Coronary artery (tissue), 2 donors: ENCODE measurements at regions not wholly inside any gene's neighbourhood (a gene's known extent, or its start where the extent isn't known, plus 50 kb on each side); places are given as distances from the start of the nearest gene placed in this dataset.

Experiments used
- DNase-seq: peaks from one replicate; pipeline ENCODE4 v3.0.0-alpha.2; 2017; ENCODE audit warnings: low spot score
- H3K27ac ChIP-seq, 2 donors: fragments of 200-600 bp; sonication (generic); one replicate each; pipeline ENCODE4 v1.5.1; 2016 to 2019
- H3K4me3 ChIP-seq: fragments of 200-600 bp; sonication (generic); 2 replicates; pipeline ENCODE4 v1.5.1; 2016; ENCODE audit warnings: mild to moderate bottlenecking, moderate library complexity
- TF ChIP-seq, protein P1 (sequence below): fragments of 200-600 bp; sonication (generic); IDR thresholded peaks from one replicate; pipeline ENCODE4 v1.5.1; 2019; ENCODE audit warnings: antibody characterized with exemption

DNA sequence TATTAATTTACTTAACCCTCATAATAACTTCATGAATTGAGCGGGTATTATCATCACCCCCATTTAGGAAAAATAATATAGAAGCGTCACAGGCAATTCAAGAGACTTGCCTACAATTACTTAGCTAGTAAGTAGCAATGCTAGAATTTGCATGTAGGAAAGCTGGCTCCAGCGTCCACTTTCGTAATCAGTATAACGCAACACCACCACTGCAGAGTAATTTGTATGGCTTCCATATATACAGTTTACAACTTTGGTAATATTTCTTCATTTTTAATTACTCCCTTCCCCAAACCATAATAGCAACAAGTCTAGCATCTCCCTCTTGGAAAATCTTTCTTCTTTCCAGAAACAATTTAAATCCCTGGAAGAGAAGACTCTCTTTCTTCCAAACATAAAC is 89.9 kb upstream of the OR5AK2 start:
- Histone ChIP-seq H3K27ac (no peak overlapping the region), H3K4me3 (no peak overlapping the region)
- TF ChIP-seq, protein P1, sequence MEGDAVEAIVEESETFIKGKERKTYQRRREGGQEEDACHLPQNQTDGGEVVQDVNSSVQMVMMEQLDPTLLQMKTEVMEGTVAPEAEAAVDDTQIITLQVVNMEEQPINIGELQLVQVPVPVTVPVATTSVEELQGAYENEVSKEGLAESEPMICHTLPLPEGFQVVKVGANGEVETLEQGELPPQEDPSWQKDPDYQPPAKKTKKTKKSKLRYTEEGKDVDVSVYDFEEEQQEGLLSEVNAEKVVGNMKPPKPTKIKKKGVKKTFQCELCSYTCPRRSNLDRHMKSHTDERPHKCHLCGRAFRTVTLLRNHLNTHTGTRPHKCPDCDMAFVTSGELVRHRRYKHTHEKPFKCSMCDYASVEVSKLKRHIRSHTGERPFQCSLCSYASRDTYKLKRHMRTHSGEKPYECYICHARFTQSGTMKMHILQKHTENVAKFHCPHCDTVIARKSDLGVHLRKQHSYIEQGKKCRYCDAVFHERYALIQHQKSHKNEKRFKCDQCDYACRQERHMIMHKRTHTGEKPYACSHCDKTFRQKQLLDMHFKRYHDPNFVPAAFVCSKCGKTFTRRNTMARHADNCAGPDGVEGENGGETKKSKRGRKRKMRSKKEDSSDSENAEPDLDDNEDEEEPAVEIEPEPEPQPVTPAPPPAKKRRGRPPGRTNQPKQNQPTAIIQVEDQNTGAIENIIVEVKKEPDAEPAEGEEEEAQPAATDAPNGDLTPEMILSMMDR, result no peak
- no peak for DNase-seq

DNA sequence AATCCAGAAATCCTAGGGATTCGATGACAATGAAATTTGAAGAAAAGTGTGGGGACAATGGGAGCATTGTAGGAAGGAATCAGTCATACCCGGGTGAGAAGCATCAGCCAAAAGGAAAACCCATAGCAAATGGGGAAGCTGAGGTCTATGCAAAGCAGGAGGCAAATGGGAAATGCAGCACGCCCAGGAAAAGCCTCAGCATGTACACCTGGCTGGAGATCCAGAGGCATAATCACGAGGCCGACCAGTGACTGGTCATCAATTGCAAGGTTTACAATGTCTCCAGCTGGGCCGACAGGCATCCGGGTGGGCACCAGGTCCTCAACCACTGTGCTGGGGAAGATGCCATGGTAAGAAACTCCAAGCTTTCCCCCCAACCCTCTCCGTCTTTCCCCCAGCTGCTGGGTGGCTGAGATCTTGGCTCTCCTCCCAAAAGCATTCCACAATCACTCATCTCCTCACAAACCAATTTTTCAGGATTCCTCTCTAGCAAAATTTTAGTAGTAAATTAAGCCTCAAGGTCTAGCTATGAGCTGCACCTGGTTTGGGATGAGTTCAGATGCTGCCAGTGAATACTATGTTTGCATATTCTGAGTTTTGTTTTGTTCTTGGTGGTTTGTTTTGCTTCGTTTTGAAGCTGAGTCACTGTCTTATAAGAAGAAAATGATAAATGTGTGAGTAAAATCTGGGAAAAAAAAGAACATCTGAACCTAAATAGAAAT is 98.0 kb upstream of the OR5AK2 start:
- H3K27ac ChIP-seq, result no peak overlapping the region
- TF ChIP-seq, protein P1, result no peak
- no peak for DNase-seq

DNA sequence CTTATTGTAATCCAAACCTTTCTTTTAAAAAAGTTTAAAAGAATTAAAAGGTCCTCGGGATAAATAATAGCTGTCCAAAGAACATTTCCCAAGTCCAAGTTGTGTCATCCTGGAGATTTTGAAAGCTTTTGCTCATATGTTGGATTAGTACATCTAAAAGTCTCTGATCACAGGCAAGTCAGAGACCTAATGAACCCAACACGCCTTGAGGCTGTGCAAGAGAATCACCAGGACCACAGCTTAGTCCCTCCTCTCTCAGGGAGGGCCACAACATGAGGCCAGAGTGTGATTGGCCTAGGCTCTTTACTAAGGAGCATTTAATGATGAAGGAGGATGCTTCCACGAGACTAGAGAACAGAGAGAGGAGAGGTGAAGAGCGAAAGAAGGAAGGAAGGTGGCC is 98.7 kb upstream of the OR5AK2 start:
- no peak for DNase-seq
- H3K4me3 ChIP-seq, result no peak overlapping the region
- H3K27ac ChIP-seq, result no peak overlapping the region
- TF ChIP-seq, protein P1, result no peak

More for the DNA sequence above, 98.0 kb upstream of the OR5AK2 start:
- no peak overlapping the region for H3K4me3 ChIP-seq

DNA sequence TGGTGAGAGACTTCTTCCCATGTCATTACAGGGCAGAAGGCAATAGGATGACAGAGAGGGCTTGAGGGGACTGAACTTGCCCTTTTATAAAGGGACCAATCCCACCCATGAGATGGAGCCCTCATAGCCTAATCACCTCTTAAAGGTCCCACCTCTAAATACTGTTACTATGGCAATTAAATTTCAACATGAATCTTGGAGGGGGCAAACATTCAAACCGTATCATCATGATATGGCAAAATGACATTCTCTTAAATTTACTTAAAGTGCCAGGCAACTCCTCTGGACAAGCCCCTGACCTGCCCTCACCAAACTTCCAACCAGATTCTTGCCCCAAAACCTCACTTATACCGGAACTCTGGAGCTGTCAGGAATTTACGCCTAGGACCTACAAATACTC is 100.8 kb upstream of the OR5AK2 start:
- Histone ChIP-seq H3K4me3 (no peak overlapping the region), H3K27ac (no peak overlapping the region)
- TF ChIP-seq, protein P1, result no peak
- no peak for DNase-seq

DNA sequence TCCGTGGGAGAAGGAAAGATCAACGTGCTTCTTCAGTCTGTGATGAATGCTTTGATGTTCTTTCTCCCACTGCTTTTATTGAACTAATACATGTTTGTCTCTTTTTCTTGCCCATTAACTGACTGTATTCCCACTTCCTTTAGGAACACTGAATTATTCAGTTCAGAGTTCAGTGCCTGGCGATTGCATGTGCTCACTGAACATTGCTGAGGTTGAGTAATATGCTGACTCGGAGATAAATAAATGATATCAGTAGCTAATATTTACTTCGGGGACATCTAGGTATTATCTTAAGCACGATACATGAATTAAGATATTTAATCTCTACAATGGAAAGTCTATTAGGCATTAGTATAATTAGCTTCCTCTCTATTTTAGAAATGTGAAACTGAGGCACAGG is 102.3 kb upstream of the OR5AK2 start:
- no peak overlapping the region for H3K27ac ChIP-seq
- DNase-seq, result no peak
- no peak overlapping the region for H3K4me3 ChIP-seq
- TF ChIP-seq, protein P1, result no peak

DNA sequence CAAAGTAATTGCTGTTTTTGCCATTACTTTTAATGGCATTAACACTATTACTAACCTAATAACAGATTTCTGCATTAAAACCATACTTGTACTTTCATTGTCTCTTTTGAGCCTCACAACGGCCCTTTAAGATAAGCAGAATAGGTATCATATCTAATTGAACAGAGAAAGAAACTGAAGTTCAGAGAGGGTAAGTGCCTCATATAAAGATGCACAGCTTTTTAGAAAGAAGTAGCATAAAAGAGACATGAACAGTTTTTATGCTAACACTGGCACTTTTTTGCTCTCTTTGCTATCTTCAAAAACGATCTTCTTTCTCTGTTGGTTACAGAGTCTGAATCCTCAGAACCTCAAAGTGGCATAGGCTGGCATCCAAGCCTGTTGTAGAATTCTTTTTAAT is 102.9 kb upstream of the OR5AK2 start:
- DNase-seq, result no peak
- TF ChIP-seq, protein P1, result no peak
- H3K4me3 ChIP-seq, result no peak overlapping the region
- H3K27ac ChIP-seq, result no peak overlapping the region

DNA sequence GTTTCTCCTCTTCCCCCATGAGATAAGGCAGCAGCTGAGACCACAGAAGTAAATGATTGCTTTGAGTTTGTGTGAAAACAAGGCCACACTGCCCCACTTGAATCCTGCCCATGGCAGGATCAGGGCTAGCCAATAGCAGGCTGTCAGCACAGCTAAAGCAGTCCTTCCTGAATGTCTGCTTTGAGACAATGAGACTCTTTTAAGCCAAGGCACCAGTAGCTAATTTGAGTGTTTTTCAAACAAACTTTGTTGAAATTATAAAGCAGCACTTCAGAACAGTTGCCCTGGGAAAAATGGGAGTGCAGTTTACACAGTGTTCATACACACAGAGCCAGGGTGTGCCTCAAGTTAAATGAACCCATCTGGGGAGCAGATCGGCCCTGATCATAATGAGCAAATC is 103.5 kb upstream of the OR5AK2 start:
- DNase-seq, result no peak
- Histone ChIP-seq H3K27ac (no peak overlapping the region), H3K4me3 (no peak overlapping the region)
- TF ChIP-seq, protein P1, result no peak
